ENCODE measurements at regions not wholly inside any gene's neighbourhood (a gene's known extent, or its start where the extent isn't known, plus 50 kb on each side); places are given as distances from the start of the nearest gene placed in this dataset.

DNA sequence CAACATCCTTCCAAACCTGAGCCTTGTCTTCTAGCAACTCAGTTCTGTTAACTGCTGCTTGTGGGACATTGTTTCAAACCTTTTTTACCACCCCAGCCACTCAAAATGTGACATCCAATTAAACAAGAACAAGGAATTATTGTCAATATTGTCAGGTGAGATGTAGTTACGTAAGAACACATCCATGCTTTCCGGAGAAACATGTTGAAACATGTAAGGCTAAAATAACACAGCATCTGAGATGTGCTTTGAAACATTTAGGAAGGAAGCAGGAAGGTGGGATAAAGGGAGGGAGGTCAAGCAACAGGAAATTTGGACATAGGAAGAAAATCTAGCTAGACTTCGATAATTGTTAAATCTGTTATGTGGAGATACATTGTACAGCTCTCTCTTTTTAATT is 50.9 kb upstream of the PRICKLE2 start:
- TF ChIP-seq, protein P1, sequence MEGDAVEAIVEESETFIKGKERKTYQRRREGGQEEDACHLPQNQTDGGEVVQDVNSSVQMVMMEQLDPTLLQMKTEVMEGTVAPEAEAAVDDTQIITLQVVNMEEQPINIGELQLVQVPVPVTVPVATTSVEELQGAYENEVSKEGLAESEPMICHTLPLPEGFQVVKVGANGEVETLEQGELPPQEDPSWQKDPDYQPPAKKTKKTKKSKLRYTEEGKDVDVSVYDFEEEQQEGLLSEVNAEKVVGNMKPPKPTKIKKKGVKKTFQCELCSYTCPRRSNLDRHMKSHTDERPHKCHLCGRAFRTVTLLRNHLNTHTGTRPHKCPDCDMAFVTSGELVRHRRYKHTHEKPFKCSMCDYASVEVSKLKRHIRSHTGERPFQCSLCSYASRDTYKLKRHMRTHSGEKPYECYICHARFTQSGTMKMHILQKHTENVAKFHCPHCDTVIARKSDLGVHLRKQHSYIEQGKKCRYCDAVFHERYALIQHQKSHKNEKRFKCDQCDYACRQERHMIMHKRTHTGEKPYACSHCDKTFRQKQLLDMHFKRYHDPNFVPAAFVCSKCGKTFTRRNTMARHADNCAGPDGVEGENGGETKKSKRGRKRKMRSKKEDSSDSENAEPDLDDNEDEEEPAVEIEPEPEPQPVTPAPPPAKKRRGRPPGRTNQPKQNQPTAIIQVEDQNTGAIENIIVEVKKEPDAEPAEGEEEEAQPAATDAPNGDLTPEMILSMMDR (conservative IDR thresholded peaks at IDR 0.05; ENCODE audit: low read length) = no peak
- no peak for DNase-seq (ENCODE audit: low read depth)
- no peak overlapping the region for H3K4me3 ChIP-seq (ENCODE audit: low read length)
